ENCODE measurements at regions not wholly inside any gene's neighbourhood (a gene's known extent, or its start where the extent isn't known, plus 50 kb on each side); places are given as distances from the start of the nearest gene placed in this dataset.
A peak's percentile ranks its signal among the peaks of the same experiment; 100 is the strongest.
"Not testable (repeated sequence)": the region's sequence is repeated elsewhere in the genome, so short reads cannot be mapped to it uniquely, and the experiment has no call there.

GRCh38 chr6:57708061-57708460 is 390.6 kb downstream of the PRIM2 start:
- H3K4me3 ChIP-seq (replicated peaks; ENCODE audit: low read depth, low read length); H3K36me3 ChIP-seq (ENCODE audit: control insufficient read depth, insufficient read depth, low read length); DNase-seq (ENCODE audit: extremely low read depth, insufficient read length); H3K27me3 ChIP-seq (replicated peaks; ENCODE audit: control insufficient read depth, insufficient read depth, low read length): not testable (repeated sequence)

- not testable (repeated sequence) for H3K4me3 ChIP-seq (replicated peaks; ENCODE audit: low read depth, low read length); DNase-seq (ENCODE audit: extremely low read depth, insufficient read length); H3K36me3 ChIP-seq (ENCODE audit: control insufficient read depth, insufficient read depth, low read length); H3K27me3 ChIP-seq (replicated peaks; ENCODE audit: control insufficient read depth, insufficient read depth, low read length)
Measured at GRCh38 chr6:57722546-57722945, 405.1 kb downstream of the PRIM2 start.

GRCh38 chr6:57723815-57724401 is 406.5 kb downstream of the PRIM2 start:
- H3K27me3 ChIP-seq (replicated peaks; ENCODE audit: control insufficient read depth, insufficient read depth, low read length); H3K36me3 ChIP-seq (ENCODE audit: control insufficient read depth, insufficient read depth, low read length); DNase-seq (ENCODE audit: extremely low read depth, insufficient read length); H3K4me3 ChIP-seq (replicated peaks; ENCODE audit: low read depth, low read length): not testable (repeated sequence)

GRCh38 chr6:57729407-57729806 is 412.0 kb downstream of the PRIM2 start:
- H3K27me3 ChIP-seq (replicated peaks; ENCODE audit: control insufficient read depth, insufficient read depth, low read length); DNase-seq (ENCODE audit: extremely low read depth, insufficient read length); H3K36me3 ChIP-seq (ENCODE audit: control insufficient read depth, insufficient read depth, low read length); H3K4me3 ChIP-seq (replicated peaks; ENCODE audit: low read depth, low read length): not testable (repeated sequence)

- not testable (repeated sequence) for H3K4me3 ChIP-seq (replicated peaks; ENCODE audit: low read depth, low read length); DNase-seq (ENCODE audit: extremely low read depth, insufficient read length); H3K27me3 ChIP-seq (replicated peaks; ENCODE audit: control insufficient read depth, insufficient read depth, low read length); H3K36me3 ChIP-seq (ENCODE audit: control insufficient read depth, insufficient read depth, low read length)
Measured at GRCh38 chr6:57730726-57731125, 413.3 kb downstream of the PRIM2 start.

GRCh38 chr6:57747716-57748115 is 430.3 kb downstream of the PRIM2 start:
- H3K4me3 ChIP-seq (replicated peaks; ENCODE audit: low read depth, low read length); H3K27me3 ChIP-seq (replicated peaks; ENCODE audit: control insufficient read depth, insufficient read depth, low read length); DNase-seq (ENCODE audit: extremely low read depth, insufficient read length); H3K36me3 ChIP-seq (ENCODE audit: control insufficient read depth, insufficient read depth, low read length): not testable (repeated sequence)

GRCh38 chr6:57759850-57760249 is 442.4 kb downstream of the PRIM2 start:
- H3K27me3 ChIP-seq (replicated peaks; ENCODE audit: control insufficient read depth, insufficient read depth, low read length); DNase-seq (ENCODE audit: extremely low read depth, insufficient read length); H3K36me3 ChIP-seq (ENCODE audit: control insufficient read depth, insufficient read depth, low read length); H3K4me3 ChIP-seq (replicated peaks; ENCODE audit: low read depth, low read length): not testable (repeated sequence)

GRCh38 chr6:57792720-57793397 is 475.4 kb downstream of the PRIM2 start:
- H3K27me3 ChIP-seq (replicated peaks; ENCODE audit: control insufficient read depth, insufficient read depth, low read length); H3K36me3 ChIP-seq (ENCODE audit: control insufficient read depth, insufficient read depth, low read length); DNase-seq (ENCODE audit: extremely low read depth, insufficient read length); H3K4me3 ChIP-seq (replicated peaks; ENCODE audit: low read depth, low read length): not testable (repeated sequence)

- not testable (repeated sequence) for H3K36me3 ChIP-seq (ENCODE audit: control insufficient read depth, insufficient read depth, low read length); H3K4me3 ChIP-seq (replicated peaks; ENCODE audit: low read depth, low read length); H3K27me3 ChIP-seq (replicated peaks; ENCODE audit: control insufficient read depth, insufficient read depth, low read length); DNase-seq (ENCODE audit: extremely low read depth, insufficient read length)
Measured at GRCh38 chr6:57793398-57793762, 475.9 kb downstream of the PRIM2 start.

- peak; percentile 11 for DNase-seq (ENCODE audit: extremely low read depth, insufficient read length)
- H3K4me3 ChIP-seq (replicated peaks; ENCODE audit: low read depth, low read length); H3K27me3 ChIP-seq (replicated peaks; ENCODE audit: control insufficient read depth, insufficient read depth, low read length): not testable (repeated sequence)
Measured at GRCh38 chr6:57799703-57800479, 482.5 kb downstream of the PRIM2 start.

GRCh38 chr6:57808581-57808980 is 491.2 kb downstream of the PRIM2 start:
- not testable (repeated sequence) for H3K36me3 ChIP-seq (ENCODE audit: control insufficient read depth, insufficient read depth, low read length); H3K4me3 ChIP-seq (replicated peaks; ENCODE audit: low read depth, low read length); DNase-seq (ENCODE audit: extremely low read depth, insufficient read length); H3K27me3 ChIP-seq (replicated peaks; ENCODE audit: control insufficient read depth, insufficient read depth, low read length)

More at GRCh38 chr6:57799703-57800479, 482.5 kb downstream of the PRIM2 start:
- H3K36me3 ChIP-seq (ENCODE audit: control insufficient read depth, insufficient read depth, low read length) = not testable (repeated sequence)

GRCh38 chr6:57809454-57809853 is 492.0 kb downstream of the PRIM2 start:
- not testable (repeated sequence) for DNase-seq (ENCODE audit: extremely low read depth, insufficient read length); H3K4me3 ChIP-seq (replicated peaks; ENCODE audit: low read depth, low read length); H3K27me3 ChIP-seq (replicated peaks; ENCODE audit: control insufficient read depth, insufficient read depth, low read length); H3K36me3 ChIP-seq (ENCODE audit: control insufficient read depth, insufficient read depth, low read length)

GRCh38 chr6:57813271-57814075 is 496.0 kb downstream of the PRIM2 start:
- DNase-seq (ENCODE audit: extremely low read depth, insufficient read length); H3K36me3 ChIP-seq (ENCODE audit: control insufficient read depth, insufficient read depth, low read length); H3K27me3 ChIP-seq (replicated peaks; ENCODE audit: control insufficient read depth, insufficient read depth, low read length); H3K4me3 ChIP-seq (replicated peaks; ENCODE audit: low read depth, low read length): not testable (repeated sequence)

GRCh38 chr6:57815826-57816225 is 498.4 kb downstream of the PRIM2 start:
- not testable (repeated sequence) for H3K36me3 ChIP-seq (ENCODE audit: control insufficient read depth, insufficient read depth, low read length); H3K27me3 ChIP-seq (replicated peaks; ENCODE audit: control insufficient read depth, insufficient read depth, low read length); H3K4me3 ChIP-seq (replicated peaks; ENCODE audit: low read depth, low read length); DNase-seq (ENCODE audit: extremely low read depth, insufficient read length)
